ENCODE measurements at regions not wholly inside any gene's neighbourhood (a gene's known extent, or its start where the extent isn't known, plus 50 kb on each side); places are given as distances from the start of the nearest gene placed in this dataset.

GRCh38 chr18:77970814-77971213, 721.2 kb downstream of the GALR1 start:
- H3K27me3 ChIP-seq: peaks cover 0 to 8% (median 0%) of the 10 kb centered on the region in 9 donors
- H3K4me3 ChIP-seq: no peak overlapping the region
- H3K4me1 ChIP-seq: no peaks in the 10 kb centered on the region
- TF ChIP-seq CTCF (IDR thresholded peaks at IDR 0.05): no peak
- TF ChIP-seq POLR2A (IDR thresholded peaks at IDR 0.05): no peak
- no peaks in the 10 kb centered on the region for H3K36me3 ChIP-seq
- no peak overlapping the region for H3K27ac ChIP-seq
- peaks cover 0 to 9% (median 0%) of the 10 kb centered on the region in 12 donors for H3K9me3 ChIP-seq
- 69 to 77% (median 71%) methylated on average over 8 of the region's 8 CpGs for WGBS, 4 donors
- DNase-seq (no peak), ATAC-seq (no peak)
- intact Hi-C loops (cut with DNase I): no loop called here

- TF ChIP-seq CTCF (IDR thresholded peaks at IDR 0.05) (no peak), POLR2A (IDR thresholded peaks at IDR 0.05) (no peak)
- intact Hi-C loops (cut with DNase I): no loop called here
- H3K27ac ChIP-seq: no peak overlapping the region
- H3K4me3 ChIP-seq: no peak overlapping the region
- peaks cover 0 to 8% (median 0%) of the 10 kb centered on the region in 9 donors for H3K27me3 ChIP-seq
- no peaks in the 10 kb centered on the region for H3K4me1 ChIP-seq
- 81 to 87% (median 86%) methylated on average over 8 of the region's 8 CpGs for WGBS, 4 donors
- no peaks in the 10 kb centered on the region for H3K36me3 ChIP-seq
- no peaks in the 10 kb centered on the region for H3K9me3 ChIP-seq
- ATAC-seq (no peak), DNase-seq (no peak)
These were observed 724.1 kb downstream of the GALR1 start for GRCh38 chr18:77973745-77974144.

GRCh38 chr18:77974329-77974728, 724.7 kb downstream of the GALR1 start:
- ATAC-seq: no peak
- Histone ChIP-seq H3K27me3 (peaks cover 0 to 8% (median 0%) of the 10 kb centered on the region in 9 donors), H3K9me3 (no peaks in the 10 kb centered on the region), H3K4me1 (no peaks in the 10 kb centered on the region), H3K4me3 (no peak overlapping the region), H3K36me3 (no peaks in the 10 kb centered on the region), H3K27ac (no peak overlapping the region)
- intact Hi-C loops (cut with DNase I): no loop called here
- no peak for TF ChIP-seq POLR2A (IDR thresholded peaks at IDR 0.05)
- TF ChIP-seq CTCF (IDR thresholded peaks at IDR 0.05): no peak
- no peak for DNase-seq
- 66 to 78% (median 73%) methylated on average over 1 of the region's 1 CpG for WGBS, 4 donors

GRCh38 chr18:77977331-77977730, 727.7 kb downstream of the GALR1 start:
- H3K36me3 ChIP-seq: no peaks in the 10 kb centered on the region
- no peaks in the 10 kb centered on the region for H3K4me1 ChIP-seq
- TF ChIP-seq POLR2A (IDR thresholded peaks at IDR 0.05): no peak
- no peak for TF ChIP-seq CTCF (IDR thresholded peaks at IDR 0.05)
- peaks cover 0 to 3% (median 0%) of the 10 kb centered on the region in 12 donors for H3K9me3 ChIP-seq
- H3K27ac ChIP-seq: no peak overlapping the region
- no peaks in the 10 kb centered on the region for H3K27me3 ChIP-seq
- H3K4me3 ChIP-seq: no peak overlapping the region
- intact Hi-C loops (cut with DNase I): no loop called here
- DNase-seq (no peak), ATAC-seq (peak in 1 of 4 donors; percentile 24)
- WGBS, 4 donors: 76 to 86% (median 80%) methylated on average over 9 to 11 of the region's 11 CpGs

Data from heart left ventricle (tissue), 16 donors.